ENCODE measurements at regions not wholly inside any gene's neighbourhood (a gene's known extent, or its start where the extent isn't known, plus 50 kb on each side); places are given as distances from the start of the nearest gene placed in this dataset.

DNA sequence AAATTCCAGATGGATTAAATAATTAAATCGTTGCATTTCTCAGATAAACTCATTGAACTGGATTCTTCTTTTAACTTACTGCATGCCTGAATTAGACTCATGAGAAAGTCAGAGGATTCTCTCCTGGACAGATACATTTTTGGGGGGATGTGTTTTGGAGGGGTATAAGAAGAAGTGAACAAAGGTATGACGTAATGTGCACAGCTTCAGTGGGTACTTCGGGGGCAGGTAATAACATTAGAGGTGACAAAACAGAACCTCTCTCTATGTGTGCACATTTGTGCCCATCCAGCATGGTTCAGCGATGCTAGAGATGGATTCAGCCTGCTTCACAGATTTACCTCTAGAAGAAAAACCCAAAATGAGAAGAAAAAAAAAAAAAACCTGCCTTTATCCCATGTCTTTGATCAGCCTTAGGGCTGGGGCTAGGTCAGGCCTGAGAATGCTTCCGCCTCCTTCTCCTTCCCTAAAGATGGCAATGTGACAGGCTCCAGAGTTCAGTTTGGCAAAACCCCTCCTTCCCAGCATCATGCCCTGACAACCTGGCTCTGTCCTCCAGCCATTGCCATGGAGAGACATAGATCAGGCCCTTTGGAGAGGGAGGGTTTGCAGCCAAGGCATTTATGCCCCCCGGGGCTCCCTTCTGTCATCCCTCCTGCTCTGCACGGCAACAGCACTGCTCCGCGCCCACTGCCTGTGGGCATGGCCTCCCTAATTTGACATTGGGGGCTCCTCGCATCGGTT is 166.7 kb downstream of the KCNA5 start:
- DNase-seq (ENCODE audit: low spot score): no peak
- TF ChIP-seq, protein P1, sequence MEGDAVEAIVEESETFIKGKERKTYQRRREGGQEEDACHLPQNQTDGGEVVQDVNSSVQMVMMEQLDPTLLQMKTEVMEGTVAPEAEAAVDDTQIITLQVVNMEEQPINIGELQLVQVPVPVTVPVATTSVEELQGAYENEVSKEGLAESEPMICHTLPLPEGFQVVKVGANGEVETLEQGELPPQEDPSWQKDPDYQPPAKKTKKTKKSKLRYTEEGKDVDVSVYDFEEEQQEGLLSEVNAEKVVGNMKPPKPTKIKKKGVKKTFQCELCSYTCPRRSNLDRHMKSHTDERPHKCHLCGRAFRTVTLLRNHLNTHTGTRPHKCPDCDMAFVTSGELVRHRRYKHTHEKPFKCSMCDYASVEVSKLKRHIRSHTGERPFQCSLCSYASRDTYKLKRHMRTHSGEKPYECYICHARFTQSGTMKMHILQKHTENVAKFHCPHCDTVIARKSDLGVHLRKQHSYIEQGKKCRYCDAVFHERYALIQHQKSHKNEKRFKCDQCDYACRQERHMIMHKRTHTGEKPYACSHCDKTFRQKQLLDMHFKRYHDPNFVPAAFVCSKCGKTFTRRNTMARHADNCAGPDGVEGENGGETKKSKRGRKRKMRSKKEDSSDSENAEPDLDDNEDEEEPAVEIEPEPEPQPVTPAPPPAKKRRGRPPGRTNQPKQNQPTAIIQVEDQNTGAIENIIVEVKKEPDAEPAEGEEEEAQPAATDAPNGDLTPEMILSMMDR (IDR thresholded peaks at IDR 0.05; ENCODE audit: poor library complexity, severe bottlenecking): no peak
- Histone ChIP-seq H3K4me1 (ENCODE audit: insufficient read depth, poor library complexity, severe bottlenecking) (no peaks in the 10 kb centered on the region), H3K9me3 (ENCODE audit: severe bottlenecking) (peaks cover 2% of the 10 kb centered on the region), H3K27me3 (ENCODE audit: insufficient read depth, poor library complexity, severe bottlenecking) (no peaks in the 10 kb centered on the region), H3K27ac (ENCODE audit: poor library complexity, severe bottlenecking) (no peak overlapping the region), H3K4me3 (ENCODE audit: severe bottlenecking) (no peak overlapping the region), H3K36me3 (ENCODE audit: low read depth) (no peaks in the 10 kb centered on the region)
- ATAC-seq (ENCODE audit: low read depth): no peak

DNA sequence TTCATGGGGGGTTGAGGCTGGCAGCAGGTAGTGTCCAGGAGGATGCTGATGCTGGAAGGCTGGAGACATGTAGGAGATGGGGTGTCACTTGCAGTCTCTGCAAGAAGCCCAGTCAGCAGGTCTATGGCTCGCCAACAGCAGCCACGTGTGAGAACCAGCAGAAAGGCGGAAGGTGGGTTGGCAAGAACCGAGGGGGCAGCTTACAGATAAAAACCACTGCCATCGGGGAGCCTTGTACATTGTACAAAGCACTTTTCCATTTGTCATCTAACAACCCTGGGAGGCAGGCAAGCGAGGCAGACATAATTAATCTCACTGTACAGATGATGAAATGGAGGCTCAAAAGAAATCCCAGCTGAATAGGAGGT is 167.2 kb downstream of the KCNA5 start:
- H3K27ac ChIP-seq (ENCODE audit: poor library complexity, severe bottlenecking): no peak overlapping the region
- ATAC-seq (ENCODE audit: low read depth): no peak

DNA sequence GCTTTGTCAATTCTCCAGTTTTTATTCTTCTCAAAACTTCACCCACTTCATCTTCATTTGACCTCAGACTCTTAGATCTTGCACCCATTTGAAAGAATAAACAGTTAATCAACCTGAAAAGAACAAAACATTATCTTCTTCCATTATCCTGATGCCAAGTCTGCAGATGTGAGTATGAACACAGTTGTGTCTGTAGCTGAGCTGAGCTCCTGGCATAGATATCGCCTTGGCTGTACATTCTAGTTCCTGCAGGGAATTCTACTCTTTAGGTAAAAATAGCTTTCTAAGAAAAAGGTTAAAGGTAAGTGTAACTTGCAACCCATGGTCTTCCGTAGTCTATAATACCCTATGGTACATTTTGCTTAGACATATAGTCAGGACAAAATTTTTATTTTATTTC is 169.7 kb downstream of the KCNA5 start:
- Histone ChIP-seq H3K4me1 (ENCODE audit: insufficient read depth, poor library complexity, severe bottlenecking) (no peaks in the 10 kb centered on the region), H3K36me3 (ENCODE audit: low read depth) (no peaks in the 10 kb centered on the region), H3K27me3 (ENCODE audit: insufficient read depth, poor library complexity, severe bottlenecking) (no peaks in the 10 kb centered on the region), H3K9me3 (ENCODE audit: severe bottlenecking) (peaks cover 2% of the 10 kb centered on the region), H3K27ac (ENCODE audit: poor library complexity, severe bottlenecking) (no peak overlapping the region), H3K4me3 (ENCODE audit: severe bottlenecking) (no peak overlapping the region)
- no peak for DNase-seq (ENCODE audit: low spot score)
- no peak for ATAC-seq (ENCODE audit: low read depth)
- TF ChIP-seq, protein P1 (IDR thresholded peaks at IDR 0.05; ENCODE audit: poor library complexity, severe bottlenecking): no peak

More for the DNA sequence above, 167.2 kb downstream of the KCNA5 start:
- TF ChIP-seq, protein P1 (IDR thresholded peaks at IDR 0.05; ENCODE audit: poor library complexity, severe bottlenecking): no peak
- Histone ChIP-seq H3K36me3 (ENCODE audit: low read depth) (no peaks in the 10 kb centered on the region), H3K9me3 (ENCODE audit: severe bottlenecking) (peaks cover 2% of the 10 kb centered on the region), H3K4me1 (ENCODE audit: insufficient read depth, poor library complexity, severe bottlenecking) (no peaks in the 10 kb centered on the region), H3K27me3 (ENCODE audit: insufficient read depth, poor library complexity, severe bottlenecking) (no peaks in the 10 kb centered on the region), H3K4me3 (ENCODE audit: severe bottlenecking) (no peak overlapping the region)
- DNase-seq (ENCODE audit: low spot score): no peak

DNA sequence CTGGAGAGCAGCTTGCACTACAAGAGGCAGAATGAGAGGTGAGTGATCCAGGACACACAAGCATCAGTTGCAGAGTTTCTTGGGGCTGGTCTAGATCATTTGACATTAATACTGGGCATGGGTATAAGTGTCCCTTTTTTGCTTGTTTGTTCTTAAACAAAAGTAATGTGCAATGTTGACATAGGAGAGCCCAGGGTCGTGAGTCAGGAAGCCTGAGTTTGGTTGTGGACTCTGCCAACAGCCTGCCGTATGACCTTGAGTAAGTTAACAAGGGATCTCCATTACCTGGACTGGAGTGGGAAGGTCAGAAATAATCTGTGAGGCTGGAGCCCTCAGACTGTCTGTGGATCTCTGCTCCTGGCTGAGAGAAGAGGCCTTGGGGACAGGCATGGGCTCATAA is 170.3 kb downstream of the KCNA5 start:
- TF ChIP-seq, protein P1 (IDR thresholded peaks at IDR 0.05; ENCODE audit: poor library complexity, severe bottlenecking): no peak
- Histone ChIP-seq H3K36me3 (ENCODE audit: low read depth) (no peaks in the 10 kb centered on the region), H3K9me3 (ENCODE audit: severe bottlenecking) (peaks cover 2% of the 10 kb centered on the region), H3K4me3 (ENCODE audit: severe bottlenecking) (no peak overlapping the region), H3K27ac (ENCODE audit: poor library complexity, severe bottlenecking) (no peak overlapping the region), H3K4me1 (ENCODE audit: insufficient read depth, poor library complexity, severe bottlenecking) (no peaks in the 10 kb centered on the region), H3K27me3 (ENCODE audit: insufficient read depth, poor library complexity, severe bottlenecking) (no peaks in the 10 kb centered on the region)
- ATAC-seq (ENCODE audit: low read depth) (no peak), DNase-seq (ENCODE audit: low spot score) (no peak)

DNA sequence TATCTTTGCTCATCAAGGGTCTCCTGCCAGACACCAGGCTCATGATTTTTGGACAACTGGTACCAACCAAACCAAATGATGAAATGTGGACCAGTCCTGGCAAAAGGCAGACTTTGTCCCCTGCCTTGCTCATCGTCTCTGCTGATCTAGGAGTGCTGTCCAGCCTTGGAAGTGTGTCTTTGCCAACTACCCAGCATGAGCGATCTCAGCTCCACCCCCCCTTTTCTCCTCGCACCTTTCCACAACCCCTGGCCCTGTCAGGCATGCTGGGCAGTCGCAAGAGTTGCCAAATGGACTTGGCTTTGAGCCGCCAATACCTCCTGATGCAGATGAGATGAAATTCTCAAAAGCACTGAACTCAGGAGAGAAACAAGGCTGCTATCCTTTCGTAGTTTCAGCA is 174.3 kb downstream of the KCNA5 start:
- TF ChIP-seq, protein P1 (IDR thresholded peaks at IDR 0.05; ENCODE audit: poor library complexity, severe bottlenecking): no peak
- Histone ChIP-seq H3K27ac (ENCODE audit: poor library complexity, severe bottlenecking) (no peak overlapping the region), H3K4me1 (ENCODE audit: insufficient read depth, poor library complexity, severe bottlenecking) (no peaks in the 10 kb centered on the region), H3K36me3 (ENCODE audit: low read depth) (no peaks in the 10 kb centered on the region), H3K4me3 (ENCODE audit: severe bottlenecking) (no peak overlapping the region), H3K27me3 (ENCODE audit: insufficient read depth, poor library complexity, severe bottlenecking) (no peaks in the 10 kb centered on the region), H3K9me3 (ENCODE audit: severe bottlenecking) (no peaks in the 10 kb centered on the region)
- ATAC-seq (ENCODE audit: low read depth): no peak
- DNase-seq (ENCODE audit: low spot score): no peak

Measured in RWPE2 (cell line).